ENCODE measurements at regions not wholly inside any gene's neighbourhood (a gene's known extent, or its start where the extent isn't known, plus 50 kb on each side); places are given as distances from the start of the nearest gene placed in this dataset.

DNA sequence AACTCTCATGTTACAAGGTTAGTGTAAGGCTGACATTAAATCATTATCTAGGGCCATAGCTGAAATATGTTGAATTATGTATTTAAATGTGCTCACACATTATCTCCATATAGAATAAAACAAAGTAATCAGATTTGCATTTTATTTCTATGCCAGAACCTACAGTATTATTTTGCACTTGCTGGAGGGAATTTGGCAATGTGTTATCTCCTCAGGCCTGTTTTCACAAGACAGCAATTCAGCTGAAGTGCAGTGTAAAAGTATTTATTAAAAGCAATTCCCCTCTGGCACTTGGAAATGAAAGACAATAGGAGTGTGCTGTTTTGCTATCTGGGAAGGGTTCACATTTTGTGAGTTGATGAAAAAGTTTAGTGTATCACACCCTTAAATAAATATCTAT is 276.3 kb downstream of the DNAJB9 start:
- H3K27me3 ChIP-seq (replicated peaks; ENCODE audit: control insufficient read depth, insufficient read depth, low read length), result no peaks in the 10 kb centered on the region
- H3K36me3 ChIP-seq (ENCODE audit: control insufficient read depth, insufficient read depth, low read length), result no peaks in the 10 kb centered on the region
- no peak overlapping the region for H3K4me3 ChIP-seq (replicated peaks; ENCODE audit: low read depth, low read length)
- no peak for DNase-seq (ENCODE audit: extremely low read depth, insufficient read length)
- no peak for TF ChIP-seq CTCF (IDR thresholded peaks at IDR 0.05; ENCODE audit: insufficient read depth, low read length, poor library complexity, severe bottlenecking)

DNA sequence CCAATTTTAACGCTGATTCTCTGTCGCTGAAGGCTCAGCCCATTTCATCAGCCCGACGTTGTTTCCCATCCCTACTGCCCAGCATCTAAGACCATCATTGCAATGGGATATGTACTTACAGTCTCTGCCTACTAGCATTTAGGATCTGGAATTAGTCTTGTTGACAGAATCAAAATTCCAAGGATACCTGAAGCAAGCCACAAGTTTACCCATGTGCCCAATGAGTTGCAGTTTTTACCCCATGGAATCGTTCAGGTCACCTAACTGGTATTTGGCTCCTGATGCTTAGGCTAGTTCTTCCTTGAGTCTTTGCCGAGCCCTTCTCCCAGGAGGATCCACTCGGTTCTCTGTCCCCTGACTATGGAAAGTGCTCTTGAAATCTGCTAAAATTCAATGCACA is 276.8 kb downstream of the DNAJB9 start:
- no peak for DNase-seq (ENCODE audit: extremely low read depth, insufficient read length)
- no peak for TF ChIP-seq CTCF (IDR thresholded peaks at IDR 0.05; ENCODE audit: insufficient read depth, low read length, poor library complexity, severe bottlenecking)
- Histone ChIP-seq H3K4me3 (replicated peaks; ENCODE audit: low read depth, low read length) (no peak overlapping the region), H3K27me3 (replicated peaks; ENCODE audit: control insufficient read depth, insufficient read depth, low read length) (no peaks in the 10 kb centered on the region), H3K36me3 (ENCODE audit: control insufficient read depth, insufficient read depth, low read length) (no peaks in the 10 kb centered on the region)

DNA sequence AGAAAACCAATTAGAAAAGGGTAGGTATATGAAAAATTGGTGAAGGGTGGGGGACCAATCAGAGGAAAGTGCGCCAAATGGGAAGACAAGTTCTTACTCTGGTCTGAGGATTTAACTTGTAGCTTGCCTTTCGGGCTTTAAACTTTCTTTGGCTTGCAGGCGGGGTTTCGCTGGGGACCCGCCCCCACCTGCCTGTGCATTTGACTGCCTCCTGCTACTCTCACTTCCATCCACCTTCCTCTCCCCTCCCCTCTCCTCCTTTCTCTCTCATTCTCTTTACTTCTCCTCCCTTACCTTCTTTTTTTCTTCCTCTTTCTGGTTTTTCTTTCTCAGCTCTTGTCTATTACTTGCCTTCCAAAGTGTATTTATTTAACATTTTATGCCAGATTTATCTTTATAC is 278.8 kb downstream of the DNAJB9 start:
- no peak for TF ChIP-seq CTCF (IDR thresholded peaks at IDR 0.05; ENCODE audit: insufficient read depth, low read length, poor library complexity, severe bottlenecking)

DNA sequence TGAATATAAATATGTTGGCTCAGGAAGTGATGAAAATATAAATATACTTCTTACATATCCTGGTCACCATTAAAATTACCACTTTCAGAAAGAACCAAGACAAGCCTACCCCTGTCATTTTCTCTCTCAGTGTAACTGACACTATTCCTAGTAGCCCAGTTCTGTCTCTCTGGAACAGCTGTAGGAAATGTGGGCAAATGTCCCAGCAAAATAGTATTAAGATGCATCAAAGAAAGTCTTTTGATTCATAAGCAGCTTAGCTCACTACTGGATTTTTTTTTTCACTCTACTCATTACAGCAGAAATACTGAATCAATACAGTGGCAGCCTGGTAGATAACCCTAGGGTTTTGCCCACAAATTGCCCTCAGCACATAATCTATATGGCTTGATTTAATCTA is 290.9 kb downstream of the DNAJB9 start:
- Histone ChIP-seq H3K4me3 (replicated peaks; ENCODE audit: low read depth, low read length) (no peak overlapping the region), H3K36me3 (ENCODE audit: control insufficient read depth, insufficient read depth, low read length) (no peaks in the 10 kb centered on the region), H3K27me3 (replicated peaks; ENCODE audit: control insufficient read depth, insufficient read depth, low read length) (no peaks in the 10 kb centered on the region)
- TF ChIP-seq CTCF (IDR thresholded peaks at IDR 0.05; ENCODE audit: insufficient read depth, low read length, poor library complexity, severe bottlenecking), result no peak
- DNase-seq (ENCODE audit: extremely low read depth, insufficient read length), result no peak

More for the DNA sequence above, 278.8 kb downstream of the DNAJB9 start:
- Histone ChIP-seq H3K36me3 (ENCODE audit: control insufficient read depth, insufficient read depth, low read length) (no peaks in the 10 kb centered on the region), H3K4me3 (replicated peaks; ENCODE audit: low read depth, low read length) (no peak overlapping the region), H3K27me3 (replicated peaks; ENCODE audit: control insufficient read depth, insufficient read depth, low read length) (no peaks in the 10 kb centered on the region; the same call in 1 of the 2 replicates)
- no peak for DNase-seq (ENCODE audit: extremely low read depth, insufficient read length)

DNA sequence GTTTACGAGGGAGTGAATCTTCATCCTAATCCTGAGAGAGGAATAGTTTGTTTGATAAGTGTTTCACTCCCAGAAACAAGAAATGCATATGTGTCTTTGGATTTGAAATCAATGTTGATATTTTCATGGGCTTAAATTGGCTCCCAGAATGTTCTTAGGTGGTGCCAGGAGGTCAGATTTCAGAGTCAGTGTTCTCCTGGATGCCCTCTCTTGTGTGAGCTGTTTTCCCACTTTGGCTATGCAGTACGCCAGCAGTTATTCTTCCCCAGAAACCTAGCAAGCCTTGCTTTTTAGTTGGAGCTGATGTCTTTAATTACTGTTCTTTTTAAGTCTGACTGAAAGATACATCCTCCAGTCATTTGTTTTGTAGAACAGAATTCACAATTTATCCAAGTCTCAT is 291.4 kb downstream of the DNAJB9 start:
- no peak for TF ChIP-seq CTCF (IDR thresholded peaks at IDR 0.05; ENCODE audit: insufficient read depth, low read length, poor library complexity, severe bottlenecking)
- Histone ChIP-seq H3K27me3 (replicated peaks; ENCODE audit: control insufficient read depth, insufficient read depth, low read length) (no peaks in the 10 kb centered on the region), H3K36me3 (ENCODE audit: control insufficient read depth, insufficient read depth, low read length) (no peaks in the 10 kb centered on the region), H3K4me3 (replicated peaks; ENCODE audit: low read depth, low read length) (no peak overlapping the region)
- DNase-seq (ENCODE audit: extremely low read depth, insufficient read length), result no peak

DNA sequence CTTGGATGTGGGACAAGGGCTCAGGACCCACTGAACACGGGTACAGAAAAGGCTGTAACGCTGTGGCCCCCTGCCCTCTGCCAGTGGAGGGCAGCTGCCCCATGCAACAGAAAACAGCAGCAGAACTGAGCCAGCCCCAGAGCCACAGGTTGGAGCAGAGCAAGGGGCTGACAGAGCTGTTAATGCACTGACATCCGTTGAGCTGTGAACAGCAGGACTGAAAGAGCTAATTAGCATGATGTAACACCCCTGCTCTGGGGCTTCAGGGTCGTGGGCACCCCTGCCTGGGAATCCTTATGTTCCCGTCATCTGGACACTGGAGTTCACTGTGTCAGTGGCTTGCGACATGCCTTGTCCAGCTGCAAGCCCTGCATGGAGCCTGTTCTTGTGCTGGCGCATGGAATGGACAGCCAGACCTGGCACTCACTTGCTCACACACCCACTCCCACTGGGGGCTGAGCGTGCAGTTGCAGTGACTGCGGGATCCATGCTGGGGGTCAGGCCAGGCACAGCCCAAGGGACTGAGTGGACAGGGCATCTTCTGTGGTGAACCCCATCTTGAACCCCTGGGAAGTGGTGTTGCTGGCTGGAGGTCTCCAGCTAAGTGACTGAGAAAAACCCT is 293.7 kb downstream of the DNAJB9 start:
- no peaks in the 10 kb centered on the region for H3K36me3 ChIP-seq (ENCODE audit: control insufficient read depth, insufficient read depth, low read length)
- no peak overlapping the region for H3K4me3 ChIP-seq (replicated peaks; ENCODE audit: low read depth, low read length)
- DNase-seq (ENCODE audit: extremely low read depth, insufficient read length), result no peak
- H3K27me3 ChIP-seq (replicated peaks; ENCODE audit: control insufficient read depth, insufficient read depth, low read length), result no peaks in the 10 kb centered on the region; the same call in 1 of the 2 replicates
- no peak for TF ChIP-seq CTCF (IDR thresholded peaks at IDR 0.05; ENCODE audit: insufficient read depth, low read length, poor library complexity, severe bottlenecking)
